ENCODE measurements at regions not wholly inside any gene's neighbourhood (a gene's known extent, or its start where the extent isn't known, plus 50 kb on each side); places are given as distances from the start of the nearest gene placed in this dataset.

- TF ChIP-seq CTCF (IDR thresholded peaks at IDR 0.05; ENCODE audit: low read depth, low read length): no peak
- H3K36me3 ChIP-seq: no peaks in the 10 kb centered on the region
- H3K9me3 ChIP-seq (ENCODE audit: severe bottlenecking): no peaks in the 10 kb centered on the region
- no peak overlapping the region for H3K4me3 ChIP-seq (ENCODE audit: low read depth, low read length)
- no peak for DNase-seq
- no peak overlapping the region for H3K27ac ChIP-seq
- no peaks in the 10 kb centered on the region for H3K27me3 ChIP-seq (ENCODE audit: insufficient read depth, low read depth, severe bottlenecking)
These were observed 173.2 kb upstream of the DAB1 start for GRCh38 chr1:57597036-57597435.

DNA sequence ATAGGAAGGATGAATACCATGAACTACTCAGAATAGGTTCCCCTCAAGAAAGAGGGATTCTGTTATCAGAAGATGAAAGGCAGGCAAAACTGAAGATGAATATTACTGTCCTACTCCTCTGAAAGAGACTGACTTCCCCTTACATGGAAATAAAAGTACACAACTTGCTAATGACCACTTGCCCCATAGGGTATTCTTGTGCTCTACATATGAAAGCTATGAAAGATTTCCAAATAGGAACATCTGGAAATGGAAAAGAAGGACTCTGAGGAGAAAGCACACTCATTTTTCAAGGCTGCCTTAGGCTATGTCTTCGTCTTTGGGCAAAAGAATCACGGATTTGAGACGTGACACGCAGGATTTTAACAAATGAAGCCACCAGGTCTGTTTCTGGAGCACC, 170.1 kb upstream of the DAB1 start:
- Histone ChIP-seq H3K27ac (no peak overlapping the region), H3K9me3 (ENCODE audit: severe bottlenecking) (no peaks in the 10 kb centered on the region), H3K27me3 (ENCODE audit: insufficient read depth, low read depth, severe bottlenecking) (no peaks in the 10 kb centered on the region), H3K4me3 (ENCODE audit: low read depth, low read length) (no peak overlapping the region), H3K36me3 (no peaks in the 10 kb centered on the region)
- no peak for TF ChIP-seq CTCF (IDR thresholded peaks at IDR 0.05; ENCODE audit: low read depth, low read length)
- no peak for DNase-seq

GRCh38 chr1:57591842-57592241, 168.0 kb upstream of the DAB1 start:
- H3K27ac ChIP-seq: no peak overlapping the region
- H3K27me3 ChIP-seq (ENCODE audit: insufficient read depth, low read depth, severe bottlenecking): no peaks in the 10 kb centered on the region
- H3K9me3 ChIP-seq (ENCODE audit: severe bottlenecking): no peaks in the 10 kb centered on the region
- no peak for TF ChIP-seq CTCF (IDR thresholded peaks at IDR 0.05; ENCODE audit: low read depth, low read length)
- H3K36me3 ChIP-seq: no peaks in the 10 kb centered on the region
- no peak overlapping the region for H3K4me3 ChIP-seq (ENCODE audit: low read depth, low read length)
- DNase-seq: peak; percentile 9

DNA sequence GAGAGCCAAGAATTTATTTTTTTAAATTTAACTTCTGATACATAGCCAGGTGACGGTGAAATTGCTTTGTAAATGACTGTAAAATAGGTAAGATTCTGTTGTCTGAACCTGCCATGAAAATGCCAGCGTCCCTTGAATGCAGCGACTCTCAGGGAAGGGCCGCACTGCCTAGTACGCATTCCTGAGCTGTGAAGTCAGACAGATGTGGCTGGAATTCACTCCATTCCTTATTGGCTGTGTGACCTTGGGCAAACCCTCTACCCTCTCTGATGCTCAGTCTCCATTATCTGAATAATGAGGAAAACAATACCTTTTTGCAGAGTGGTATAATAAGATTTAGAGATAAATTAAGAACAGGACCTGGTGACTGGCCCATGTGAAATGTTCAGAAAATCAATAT, 167.1 kb upstream of the DAB1 start:
- Histone ChIP-seq H3K36me3 (no peaks in the 10 kb centered on the region), H3K9me3 (ENCODE audit: severe bottlenecking) (no peaks in the 10 kb centered on the region), H3K4me3 (ENCODE audit: low read depth, low read length) (no peak overlapping the region), H3K27ac (no peak overlapping the region), H3K27me3 (ENCODE audit: insufficient read depth, low read depth, severe bottlenecking) (no peaks in the 10 kb centered on the region)
- no peak for DNase-seq
- TF ChIP-seq CTCF (IDR thresholded peaks at IDR 0.05; ENCODE audit: low read depth, low read length): no peak

- H3K27ac ChIP-seq: no peak overlapping the region
- no peaks in the 10 kb centered on the region for H3K36me3 ChIP-seq
- no peak overlapping the region for H3K4me3 ChIP-seq (ENCODE audit: low read depth, low read length)
- H3K9me3 ChIP-seq (ENCODE audit: severe bottlenecking): no peaks in the 10 kb centered on the region
- no peaks in the 10 kb centered on the region for H3K27me3 ChIP-seq (ENCODE audit: insufficient read depth, low read depth, severe bottlenecking)
- no peak for TF ChIP-seq CTCF (IDR thresholded peaks at IDR 0.05; ENCODE audit: low read depth, low read length)
- no peak for DNase-seq
These were observed 163.0 kb upstream of the DAB1 start for GRCh38 chr1:57586842-57587241.

GRCh38 chr1:57578680-57579079, 154.8 kb upstream of the DAB1 start:
- Histone ChIP-seq H3K27me3 (ENCODE audit: insufficient read depth, low read depth, severe bottlenecking) (no peaks in the 10 kb centered on the region), H3K9me3 (ENCODE audit: severe bottlenecking) (no peaks in the 10 kb centered on the region), H3K27ac (no peak overlapping the region), H3K4me3 (ENCODE audit: low read depth, low read length) (no peak overlapping the region), H3K36me3 (no peaks in the 10 kb centered on the region)
- no peak for TF ChIP-seq CTCF (IDR thresholded peaks at IDR 0.05; ENCODE audit: low read depth, low read length)
- DNase-seq: no peak
